Neural cell (in vitro differentiated cells): ENCODE measurements at regions not wholly inside any gene's neighbourhood (a gene's known extent, or its start where the extent isn't known, plus 50 kb on each side); places are given as distances from the start of the nearest gene placed in this dataset.
"Not testable (repeated sequence)": the region's sequence is repeated elsewhere in the genome, so short reads cannot be mapped to it uniquely, and the experiment has no call there.

Experiments used
- H2AFZ ChIP-seq: fragments of 200-600, 300-800 bp; sonication (generic), shearing (Covaris generic); 2 replicates; pipeline ENCODE4 v1.6.0; 2014; ENCODE audit warnings: low read depth, mild to moderate bottlenecking, antibody characterized with exemption, low read length, moderate library complexity
- H3F3A ChIP-seq: fragments of 200-600 bp; shearing (Covaris generic); 2 replicates; pipeline ENCODE4 v1.6.1; 2016; ENCODE audit warnings: mild to moderate bottlenecking, moderate library complexity, mixed read lengths, antibody characterized with exemption, low read length; ENCODE audit not compliant: insufficient read depth, poor library complexity, severe bottlenecking
- H3K27ac ChIP-seq: fragments of 200-600, 300-800 bp; sonication (generic), shearing (Covaris generic); 2 replicates; pipeline ENCODE4 v1.5.1; 2014; ENCODE audit warnings: mild to moderate bottlenecking, low read length, moderate library complexity
- H3K27me3 ChIP-seq: fragments of 300-800, 200-600 bp; sonication (generic), shearing (Covaris generic); 2 replicates; pipeline ENCODE4 v1.6.0; 2014; ENCODE audit warnings: mild to moderate bottlenecking, low read depth, low read length, moderate library complexity; ENCODE audit not compliant: insufficient read depth
- H3K36me3 ChIP-seq: fragments of 300-800, 200-600 bp; sonication (generic), shearing (Covaris generic); 2 replicates; pipeline ENCODE4 v1.5.1; 2014; ENCODE audit warnings: mild to moderate bottlenecking, antibody characterized with exemption, low read length, moderate library complexity; ENCODE audit not compliant: insufficient read depth
- H3K4me2 ChIP-seq: fragments of 300-800, 200-600 bp; sonication (generic), shearing (Covaris generic); 2 replicates; pipeline ENCODE4 v1.6.0; 2014; ENCODE audit warnings: mild to moderate bottlenecking, low read length
- H3K4me3 ChIP-seq: fragments of 300-800, 200-600 bp; sonication (generic), shearing (Covaris generic); 2 replicates; pipeline ENCODE4 v1.5.1; 2014; ENCODE audit warnings: mild to moderate bottlenecking, low read length, moderate library complexity
- H3K79me2 ChIP-seq: fragments of 200-600 bp; shearing (Covaris generic); replicated peaks from 2 replicates; pipeline ENCODE4 v1.6.0; 2014; ENCODE audit warnings: mild to moderate bottlenecking, low read length, moderate library complexity; ENCODE audit not compliant: insufficient read depth
- H3K9ac ChIP-seq: fragments of 300-800, 200-600 bp; sonication (generic), shearing (Covaris generic); 2 replicates; pipeline ENCODE4 v1.6.1; 2016; ENCODE audit warnings: mild to moderate bottlenecking, low read length, mixed read lengths
- H3K9me2 ChIP-seq: fragments of 200-600 bp; shearing (Covaris generic); 2 replicates; pipeline ENCODE4 v1.6.1; 2016; ENCODE audit warnings: mild to moderate bottlenecking, low read length, mixed read lengths; ENCODE audit not compliant: insufficient read depth
- H3K9me3 ChIP-seq: fragments of 200-600, 300-800 bp; sonication (generic), shearing (Covaris generic); 2 replicates; pipeline ENCODE4 v1.6.1; 2016; ENCODE audit warnings: mild to moderate bottlenecking, mixed run types, low read length, moderate library complexity, mixed read lengths
- H4K20me1 ChIP-seq: fragments of 200-600 bp; shearing (Covaris generic); 2 replicates; pipeline ENCODE4 v1.6.1; 2016; ENCODE audit warnings: mild to moderate bottlenecking, mixed run types; ENCODE audit not compliant: insufficient read depth
- CTCF ChIP-seq: fragments of 450-650 bp; IDR thresholded peaks from 2 replicates; pipeline ENCODE4 v1.5.1; 2014; ENCODE audit warnings: antibody characterized with exemption, mild to moderate bottlenecking, moderate library complexity; ENCODE audit not compliant: poor library complexity, severe bottlenecking
- EP300 ChIP-seq: fragments of 450-650 bp; conservative IDR thresholded peaks from 2 replicates; pipeline ENCODE4 v1.6.1; 2014; ENCODE audit warnings: antibody characterized with exemption, mild to moderate bottlenecking, moderate library complexity; ENCODE audit not compliant: poor library complexity, severe bottlenecking
- EZH2 ChIP-seq: fragments of 200-600, 300-800 bp; shearing (Covaris generic), sonication (generic); IDR thresholded peaks from 2 replicates; pipeline ENCODE4 v1.6.1; 2014; ENCODE audit warnings: antibody characterized with exemption, low read length, borderline replicate concordance, mild to moderate bottlenecking; ENCODE audit not compliant: insufficient read depth, poor library complexity, severe bottlenecking
- MXI1 ChIP-seq: fragments of 450-650 bp; conservative IDR thresholded peaks from 2 replicates; pipeline ENCODE4 v1.6.1; 2014; ENCODE audit warnings: antibody characterized with exemption, mild to moderate bottlenecking; ENCODE audit not compliant: poor library complexity, severe bottlenecking
- POLR2AphosphoS5 ChIP-seq: IDR thresholded peaks from 2 replicates; pipeline ENCODE4 v1.6.1; 2012
- RAD21 ChIP-seq: fragments of 450-650 bp; conservative IDR thresholded peaks from 2 replicates; pipeline ENCODE4 v1.6.1; 2014; ENCODE audit warnings: antibody characterized with exemption, mild to moderate bottlenecking, moderate library complexity
- SMC3 ChIP-seq: fragments of 450-650 bp; conservative IDR thresholded peaks from 2 replicates; pipeline ENCODE4 v1.6.1; 2014; ENCODE audit warnings: antibody characterized with exemption, mild to moderate bottlenecking, moderate library complexity; ENCODE audit not compliant: poor library complexity
- TAF1 ChIP-seq: IDR thresholded peaks from 2 replicates; pipeline ENCODE4 v1.6.1; 2012; ENCODE audit warnings: low read depth
- TF ChIP-seq, protein P1 (sequence below): IDR thresholded peaks from 2 replicates; pipeline ENCODE4 v1.6.1; 2012; ENCODE audit warnings: borderline replicate concordance

GRCh38 chr6:76495909-76496308 is 423.4 kb upstream of the IMPG1 start:
- H3K36me3 ChIP-seq, result no peaks in the 10 kb centered on the region
- no peaks in the 10 kb centered on the region for H3K9me3 ChIP-seq
- no peak for TF ChIP-seq POLR2AphosphoS5
- no peak for TF ChIP-seq EP300
- TF ChIP-seq RAD21, result no peak
- TF ChIP-seq SMC3, result no peak
- no peak for TF ChIP-seq MXI1
- TF ChIP-seq CTCF, result no peak
- TF ChIP-seq, protein P1, sequence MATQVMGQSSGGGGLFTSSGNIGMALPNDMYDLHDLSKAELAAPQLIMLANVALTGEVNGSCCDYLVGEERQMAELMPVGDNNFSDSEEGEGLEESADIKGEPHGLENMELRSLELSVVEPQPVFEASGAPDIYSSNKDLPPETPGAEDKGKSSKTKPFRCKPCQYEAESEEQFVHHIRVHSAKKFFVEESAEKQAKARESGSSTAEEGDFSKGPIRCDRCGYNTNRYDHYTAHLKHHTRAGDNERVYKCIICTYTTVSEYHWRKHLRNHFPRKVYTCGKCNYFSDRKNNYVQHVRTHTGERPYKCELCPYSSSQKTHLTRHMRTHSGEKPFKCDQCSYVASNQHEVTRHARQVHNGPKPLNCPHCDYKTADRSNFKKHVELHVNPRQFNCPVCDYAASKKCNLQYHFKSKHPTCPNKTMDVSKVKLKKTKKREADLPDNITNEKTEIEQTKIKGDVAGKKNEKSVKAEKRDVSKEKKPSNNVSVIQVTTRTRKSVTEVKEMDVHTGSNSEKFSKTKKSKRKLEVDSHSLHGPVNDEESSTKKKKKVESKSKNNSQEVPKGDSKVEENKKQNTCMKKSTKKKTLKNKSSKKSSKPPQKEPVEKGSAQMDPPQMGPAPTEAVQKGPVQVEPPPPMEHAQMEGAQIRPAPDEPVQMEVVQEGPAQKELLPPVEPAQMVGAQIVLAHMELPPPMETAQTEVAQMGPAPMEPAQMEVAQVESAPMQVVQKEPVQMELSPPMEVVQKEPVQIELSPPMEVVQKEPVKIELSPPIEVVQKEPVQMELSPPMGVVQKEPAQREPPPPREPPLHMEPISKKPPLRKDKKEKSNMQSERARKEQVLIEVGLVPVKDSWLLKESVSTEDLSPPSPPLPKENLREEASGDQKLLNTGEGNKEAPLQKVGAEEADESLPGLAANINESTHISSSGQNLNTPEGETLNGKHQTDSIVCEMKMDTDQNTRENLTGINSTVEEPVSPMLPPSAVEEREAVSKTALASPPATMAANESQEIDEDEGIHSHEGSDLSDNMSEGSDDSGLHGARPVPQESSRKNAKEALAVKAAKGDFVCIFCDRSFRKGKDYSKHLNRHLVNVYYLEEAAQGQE, result no peak
- no peak for TF ChIP-seq TAF1
- no peak for TF ChIP-seq EZH2
- no peak overlapping the region for H3K4me2 ChIP-seq
- no peaks in the 10 kb centered on the region for H3F3A ChIP-seq
- H4K20me1 ChIP-seq, result no peaks in the 10 kb centered on the region
- no peak overlapping the region for H3K27ac ChIP-seq
- no peaks in the 10 kb centered on the region for H3K9me2 ChIP-seq
- no peaks in the 10 kb centered on the region for H3K79me2 ChIP-seq
- no peak overlapping the region for H2AFZ ChIP-seq
- no peak overlapping the region for H3K9ac ChIP-seq
- H3K27me3 ChIP-seq, result no peaks in the 10 kb centered on the region
- H3K4me3 ChIP-seq, result no peak overlapping the region

GRCh38 chr6:76491376-76491775 is 418.9 kb upstream of the IMPG1 start:
- H3K4me2 ChIP-seq, H4K20me1 ChIP-seq, H3K9me3 ChIP-seq, H3K9ac ChIP-seq, H3K27me3 ChIP-seq, H3F3A ChIP-seq, H2AFZ ChIP-seq, H3K36me3 ChIP-seq, H3K4me3 ChIP-seq, H3K9me2 ChIP-seq, H3K27ac ChIP-seq, H3K79me2 ChIP-seq: not testable (repeated sequence)

- Histone ChIP-seq H3K9me3 (no peaks in the 10 kb centered on the region), H4K20me1 (no peaks in the 10 kb centered on the region), H3K9ac (no peak overlapping the region), H3K4me3 (no peak overlapping the region), H3K36me3 (no peaks in the 10 kb centered on the region), H3K27me3 (no peaks in the 10 kb centered on the region), H3K4me2 (no peak overlapping the region), H3K27ac (no peak overlapping the region), H3K9me2 (no peaks in the 10 kb centered on the region), H3F3A (no peaks in the 10 kb centered on the region), H2AFZ (no peak overlapping the region), H3K79me2 (no peaks in the 10 kb centered on the region)
- TF ChIP-seq MXI1 (no peak), EZH2 (no peak)
These were observed 418.0 kb upstream of the IMPG1 start for GRCh38 chr6:76490456-76490855.
